GM23248 (cell line): ENCODE measurements at regions not wholly inside any gene's neighbourhood (a gene's known extent, or its start where the extent isn't known, plus 50 kb on each side); places are given as distances from the start of the nearest gene placed in this dataset.

Source experiments
- EZH2 ChIP-seq: fragments of 200-600 bp; sonication (generic); IDR thresholded peaks from 2 replicates; pipeline ENCODE4 v1.6.1; 2018; ENCODE audit warnings: antibody characterized with exemption, mild to moderate bottlenecking; ENCODE audit not compliant: insufficient read depth, poor library complexity, severe bottlenecking
- EZH2phosphoT487 ChIP-seq: fragments of 200-600 bp; sonication (generic); IDR thresholded peaks from 2 replicates; pipeline ENCODE4 v1.6.1; 2018; ENCODE audit warnings: antibody characterized with exemption, moderate library complexity, mild to moderate bottlenecking, low read depth; ENCODE audit not compliant: insufficient read depth

GRCh38 chr11:131217313-131218310 is 152.8 kb upstream of the NTM start:
- TF ChIP-seq EZH2phosphoT487 (no peak), EZH2 (no peak)
